Midbrain (tissue), 1 donor: ENCODE measurements at regions not wholly inside any gene's neighbourhood (a gene's known extent, or its start where the extent isn't known, plus 50 kb on each side); places are given as distances from the start of the nearest gene placed in this dataset.
"Not testable (repeated sequence)": the region's sequence is repeated elsewhere in the genome, so short reads cannot be mapped to it uniquely, and the experiment has no call there.

Experiments used
- DNase-seq: peaks from one replicate; lab custom pipeline; 2025; lab: John Stamatoyannopoulos, UW

DNA sequence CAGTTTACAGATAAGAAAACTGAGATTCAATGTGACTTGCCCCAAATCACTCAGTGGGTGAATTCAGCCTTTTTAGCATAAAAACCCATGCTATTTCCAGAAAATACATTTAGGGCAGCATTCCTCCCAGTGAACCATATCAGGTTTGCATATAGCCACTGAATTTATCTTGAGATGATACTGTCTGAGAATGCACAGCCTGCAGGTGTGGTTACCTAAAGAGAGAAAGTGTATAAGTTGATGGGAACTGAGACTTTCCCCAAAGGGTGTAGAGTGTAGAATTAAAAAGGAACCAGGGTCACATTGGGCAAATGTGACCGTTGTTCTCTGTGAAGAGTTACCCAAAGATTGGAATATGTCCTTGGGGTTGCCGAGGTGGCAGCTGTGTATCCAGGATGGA, 100.0 kb upstream of the PIK3R1 start:
- DNase-seq = no peak

DNA sequence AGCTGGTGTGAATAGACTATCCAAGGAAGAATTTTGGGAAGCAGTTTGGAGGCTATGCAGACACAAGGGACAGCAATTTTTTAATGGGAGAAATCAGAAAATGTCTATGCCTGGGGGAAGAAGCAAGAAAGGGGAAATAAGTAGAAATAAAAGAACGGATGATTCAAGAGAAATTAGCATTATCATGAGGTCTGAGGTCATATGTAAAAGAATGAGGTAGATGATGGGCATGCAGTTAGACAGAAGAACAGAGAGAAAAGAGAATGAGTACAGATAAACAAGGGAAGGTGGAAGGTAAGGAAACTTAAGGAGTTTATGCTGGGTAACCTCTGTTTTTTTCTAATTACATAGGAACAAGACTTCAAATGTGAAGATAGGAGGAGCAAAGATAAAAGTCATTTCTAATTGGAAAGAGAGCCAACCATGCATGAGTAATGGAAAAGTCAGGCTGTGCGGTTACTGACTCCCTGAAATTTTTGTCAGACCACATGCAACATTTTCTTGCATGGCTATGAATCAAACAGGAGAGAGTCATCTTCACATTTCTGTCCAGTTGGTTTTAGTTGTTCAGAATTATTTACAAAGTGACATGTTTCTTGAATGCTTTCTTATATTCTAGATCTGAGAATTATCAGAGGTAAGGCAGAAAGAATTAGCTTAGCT, 101.0 kb upstream of the PIK3R1 start:
- no peak for DNase-seq

DNA sequence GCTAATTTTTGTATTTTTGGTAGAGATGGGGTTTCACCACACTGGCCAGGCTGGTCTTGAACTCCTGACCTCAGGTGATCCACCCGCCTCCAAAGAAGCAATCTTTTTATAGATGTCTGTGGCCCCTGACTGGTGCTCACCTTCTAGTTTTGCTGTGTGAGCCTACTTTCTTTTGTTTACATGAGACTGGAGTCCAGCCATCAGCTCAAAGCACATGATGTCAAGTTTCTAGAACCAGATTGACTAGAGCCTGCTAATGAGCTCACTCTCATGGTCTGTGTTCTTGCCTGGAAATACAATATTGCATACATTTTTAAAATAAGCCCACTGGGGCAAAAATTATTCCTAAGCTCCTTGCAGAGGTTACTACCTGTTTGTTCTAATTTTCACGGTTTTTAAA, 102.9 kb upstream of the PIK3R1 start:
- no peak for DNase-seq

DNA sequence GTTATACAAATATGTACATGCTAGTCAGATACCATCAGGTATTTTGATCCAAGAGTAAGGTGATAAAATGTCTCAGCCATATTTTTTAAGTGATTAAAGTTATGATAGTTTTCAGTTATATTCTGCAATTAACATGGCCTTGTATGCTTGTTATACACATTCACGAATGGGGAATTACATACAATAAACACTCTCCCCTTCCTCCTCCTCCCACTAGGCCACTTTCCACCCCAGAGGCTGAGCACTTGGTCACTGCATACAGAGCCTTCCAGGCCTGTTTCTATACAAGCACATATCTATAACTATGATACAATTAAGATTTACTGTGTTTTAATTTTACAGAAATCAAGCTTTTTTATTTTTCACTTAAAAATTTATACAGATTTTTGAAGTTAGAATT, 104.7 kb upstream of the PIK3R1 start:
- DNase-seq = no peak

DNA sequence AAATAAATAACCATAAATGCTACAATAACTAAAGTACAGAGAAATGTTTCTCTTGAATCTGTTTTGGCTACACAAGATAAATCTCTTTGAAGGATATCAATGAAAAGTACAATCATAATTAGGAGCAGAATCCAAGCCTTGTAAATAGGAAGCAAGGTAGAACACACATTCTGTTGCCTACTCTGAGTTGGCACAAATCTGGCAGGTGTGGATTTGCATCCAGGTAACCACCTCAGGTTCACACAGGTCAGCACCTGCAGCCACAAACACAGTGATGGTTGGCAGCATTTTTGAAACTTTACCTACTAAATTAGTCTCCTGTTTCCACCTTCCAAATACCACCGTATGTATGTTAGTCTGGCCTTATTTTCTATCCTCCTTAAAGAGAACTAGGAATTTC, 105.3 kb upstream of the PIK3R1 start:
- no peak for DNase-seq

DNA sequence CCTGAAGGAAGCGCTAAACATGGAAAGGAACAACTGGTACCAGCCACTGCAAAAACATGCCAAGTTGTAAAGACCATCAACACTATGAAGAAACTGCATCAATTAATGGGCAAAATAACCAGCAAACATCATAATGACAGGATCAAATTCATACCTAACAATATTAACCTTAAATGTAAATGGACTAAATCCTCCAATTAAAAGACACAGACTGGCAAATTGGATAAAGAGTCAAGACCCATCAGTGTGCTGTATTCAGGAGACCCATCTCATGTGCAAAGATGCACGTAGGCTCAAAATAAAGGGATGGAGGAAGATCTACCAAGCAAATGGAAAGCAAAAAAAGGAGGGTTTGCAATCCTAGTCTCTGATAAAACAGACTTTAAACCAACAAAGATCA, 111.3 kb upstream of the PIK3R1 start:
- DNase-seq = not testable (repeated sequence)

DNA sequence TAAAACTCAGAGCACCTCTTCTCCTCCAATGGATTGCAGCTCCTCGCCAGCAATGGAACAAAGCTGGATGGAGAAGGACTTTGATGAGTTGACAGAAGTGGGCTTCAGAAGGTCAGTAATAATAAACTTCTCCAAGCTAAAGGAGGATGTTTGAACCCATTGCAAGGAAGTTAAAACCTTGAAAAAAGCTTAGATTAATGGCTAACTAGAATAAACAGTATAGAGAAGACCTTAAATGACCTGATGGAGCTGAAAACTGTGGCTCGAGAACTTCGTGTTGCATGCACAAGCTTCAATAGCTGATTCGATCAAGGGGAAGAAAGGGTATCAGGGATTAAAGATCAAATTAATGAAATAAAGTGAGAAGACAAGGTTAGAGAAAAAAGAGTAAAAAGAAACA, 112.3 kb upstream of the PIK3R1 start:
- DNase-seq = not testable (repeated sequence)

DNA sequence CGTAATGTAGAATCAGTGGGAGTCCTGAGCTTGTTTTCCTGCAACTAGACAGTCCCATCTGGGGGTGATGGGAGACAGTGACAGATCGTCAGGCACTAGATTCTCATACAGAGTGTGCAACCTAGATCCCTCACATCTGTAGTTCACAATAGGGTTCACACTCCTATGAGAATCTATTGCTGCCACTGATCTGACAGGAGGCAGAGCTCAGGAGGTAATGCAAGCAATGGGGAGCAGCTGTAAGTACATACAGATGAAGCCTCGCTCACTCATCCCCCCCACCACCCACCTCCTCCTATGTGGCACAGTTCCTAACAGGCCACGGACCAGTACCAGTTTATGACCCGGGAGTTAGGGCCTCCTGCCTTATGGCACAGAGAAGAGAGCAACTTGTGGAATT, 116.2 kb upstream of the PIK3R1 start:
- no peak for DNase-seq

DNA sequence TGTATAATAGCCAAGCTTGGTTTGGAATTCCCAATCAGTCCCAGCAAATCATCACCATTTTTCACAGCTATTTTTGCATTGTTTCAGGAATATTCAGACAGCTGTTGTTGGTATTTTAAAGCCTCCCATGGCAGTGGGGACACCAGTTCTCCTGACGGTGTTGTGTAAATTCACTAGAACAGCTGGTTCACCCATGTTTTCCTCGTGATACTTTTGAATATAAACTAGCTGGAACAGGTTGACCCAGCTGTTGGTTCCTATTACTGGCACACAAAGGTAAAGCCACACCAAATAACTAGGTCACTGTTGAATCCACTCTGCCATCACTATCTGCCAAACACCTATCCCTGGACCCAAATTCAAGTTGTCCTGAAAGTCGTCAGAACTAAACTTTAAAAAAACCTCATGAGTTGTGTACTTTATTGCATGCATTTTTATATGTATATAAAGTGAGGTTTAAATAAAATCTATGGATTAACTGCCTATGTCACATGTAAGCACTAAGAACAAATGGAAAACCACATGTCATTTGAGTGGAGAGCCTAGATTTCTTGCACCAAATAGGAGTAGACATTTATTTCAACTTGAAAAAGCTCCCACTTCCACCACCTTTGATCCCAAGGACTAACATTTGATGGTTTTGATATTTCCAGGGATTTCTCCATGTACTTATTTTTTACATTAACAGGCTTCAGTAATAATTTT, 121.9 kb upstream of the PIK3R1 start:
- no peak for DNase-seq

DNA sequence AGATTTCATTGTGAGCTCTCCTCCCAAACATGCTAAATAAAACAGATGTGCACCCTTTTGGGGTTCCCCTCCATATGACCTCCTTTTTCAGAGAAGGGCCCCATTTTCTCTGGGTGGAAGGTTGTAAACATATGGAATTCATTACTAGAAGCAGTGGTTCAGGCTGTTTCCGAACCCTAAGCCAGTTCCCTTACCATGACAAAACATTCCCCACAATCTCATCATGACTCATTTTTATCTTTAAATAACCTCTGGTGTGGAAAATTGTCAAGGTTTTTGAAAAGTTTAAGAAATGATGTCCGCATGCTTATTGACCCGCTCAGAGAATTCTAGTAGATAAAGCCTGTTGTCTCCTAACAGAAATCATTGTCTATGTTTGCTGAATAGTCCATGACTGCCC, 127.3 kb upstream of the PIK3R1 start:
- DNase-seq = no peak

DNA sequence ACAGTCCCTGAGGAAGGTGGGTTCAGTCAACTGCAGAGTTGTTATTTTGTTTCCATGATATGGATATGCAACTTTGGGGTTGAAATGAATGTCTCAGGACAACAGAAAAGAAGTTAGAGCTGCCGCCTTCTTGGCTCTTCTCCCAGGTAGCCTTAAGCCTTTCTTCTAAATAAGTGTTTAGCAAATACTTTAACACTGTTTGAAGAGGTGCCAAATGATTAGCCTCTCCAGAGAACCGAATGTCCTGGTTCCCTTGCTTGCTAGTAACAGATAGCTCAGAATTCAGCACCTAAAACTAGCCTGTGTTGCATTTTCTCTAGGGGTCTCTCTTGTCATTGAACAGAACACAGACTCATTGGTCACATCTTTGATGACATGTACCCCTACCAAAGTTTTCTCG, 127.7 kb upstream of the PIK3R1 start:
- DNase-seq = no peak

DNA sequence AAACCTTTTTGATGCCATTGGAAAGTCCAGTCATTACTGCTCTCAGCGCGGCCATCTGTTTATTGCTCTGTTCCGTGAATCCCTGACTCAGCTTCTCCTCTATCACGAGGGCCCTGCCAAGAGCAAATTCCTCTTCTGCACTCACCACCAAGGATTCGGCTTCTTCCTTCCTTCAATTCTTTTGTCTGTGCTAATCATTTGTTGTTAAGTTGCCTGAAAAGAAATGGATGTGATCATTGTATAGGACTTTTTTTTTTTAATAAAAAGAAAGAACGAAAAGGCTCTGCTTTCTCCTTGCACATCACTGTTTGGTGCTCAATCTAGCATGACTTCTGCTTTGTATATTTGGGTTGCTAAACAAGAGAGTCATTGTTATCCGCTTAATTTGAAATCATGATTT, 128.7 kb upstream of the PIK3R1 start:
- peak; percentile 72 for DNase-seq

DNA sequence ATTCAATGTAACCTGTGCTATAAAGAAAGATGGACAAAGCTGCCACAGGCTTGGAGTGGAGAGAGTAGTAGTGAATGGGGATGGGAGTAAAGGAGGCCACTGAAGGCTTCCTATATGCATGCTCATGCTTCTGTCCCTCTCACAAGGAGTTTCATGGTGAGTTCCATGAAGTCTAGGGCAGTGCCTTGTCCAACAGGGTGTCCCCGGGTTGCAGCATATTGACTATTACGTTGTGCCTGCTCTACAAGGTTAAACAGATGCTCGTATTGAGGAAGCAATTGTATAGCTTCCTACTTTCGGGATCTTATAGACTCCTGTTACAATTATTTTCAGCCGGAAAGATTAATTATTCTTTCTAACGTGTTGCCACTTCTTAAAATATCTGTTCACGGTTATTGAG, 129.1 kb upstream of the PIK3R1 start:
- no peak for DNase-seq

DNA sequence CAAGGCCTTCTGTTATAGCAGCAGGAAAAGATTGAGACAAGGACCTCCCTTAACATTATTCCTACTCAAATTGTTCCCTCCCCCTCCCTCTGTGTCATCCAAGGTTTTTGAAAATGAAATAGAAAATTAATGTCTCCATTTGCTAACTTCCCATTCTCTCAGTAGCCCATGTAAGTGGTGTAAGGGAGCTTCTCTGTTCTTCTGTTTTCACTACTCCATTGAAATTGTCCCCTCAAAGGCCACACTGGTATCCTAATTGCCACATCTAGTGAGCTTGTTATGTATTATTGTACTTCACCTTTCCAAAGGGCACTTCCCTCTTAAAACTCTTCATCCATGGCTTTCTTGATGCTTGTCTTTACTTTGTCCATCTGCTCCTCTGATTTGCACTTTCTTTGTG, 131.2 kb upstream of the PIK3R1 start:
- DNase-seq = no peak

DNA sequence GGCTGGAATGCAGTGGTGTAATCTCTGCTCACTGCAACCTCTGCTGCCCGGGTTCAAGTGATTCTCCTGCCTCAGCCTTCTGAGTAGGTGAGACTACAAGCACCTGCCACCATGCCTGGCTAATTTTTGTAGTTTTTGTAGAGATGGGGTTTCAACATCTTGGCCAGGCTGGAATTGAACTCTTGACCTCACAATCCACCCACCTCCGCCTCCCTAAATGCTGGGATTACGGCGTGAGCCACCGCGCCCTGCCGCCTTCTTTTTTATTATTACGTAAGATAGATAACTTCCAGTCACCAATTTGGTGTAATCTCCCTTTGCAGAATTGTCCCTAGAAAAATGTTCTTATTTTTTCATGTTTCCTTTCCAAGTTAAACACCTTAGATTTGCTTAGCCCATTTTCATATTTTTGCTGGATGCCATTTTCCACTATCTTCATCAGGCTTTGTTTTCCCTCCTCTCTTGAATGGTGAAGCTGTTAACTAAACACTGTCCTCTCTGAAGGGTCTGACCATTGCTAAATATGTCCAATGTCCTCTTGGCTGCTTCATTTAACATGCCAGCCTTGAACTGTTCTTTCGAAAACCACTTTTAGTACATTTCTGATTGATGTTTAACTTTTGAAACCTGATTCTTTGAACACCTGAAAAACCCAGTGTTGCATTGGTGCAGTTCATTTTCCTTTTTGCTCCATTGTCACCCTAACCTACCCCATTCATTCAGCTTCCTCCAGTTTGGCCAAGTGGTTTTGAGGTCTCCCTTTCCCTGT, 135.1 kb upstream of the PIK3R1 start:
- no peak for DNase-seq

DNA sequence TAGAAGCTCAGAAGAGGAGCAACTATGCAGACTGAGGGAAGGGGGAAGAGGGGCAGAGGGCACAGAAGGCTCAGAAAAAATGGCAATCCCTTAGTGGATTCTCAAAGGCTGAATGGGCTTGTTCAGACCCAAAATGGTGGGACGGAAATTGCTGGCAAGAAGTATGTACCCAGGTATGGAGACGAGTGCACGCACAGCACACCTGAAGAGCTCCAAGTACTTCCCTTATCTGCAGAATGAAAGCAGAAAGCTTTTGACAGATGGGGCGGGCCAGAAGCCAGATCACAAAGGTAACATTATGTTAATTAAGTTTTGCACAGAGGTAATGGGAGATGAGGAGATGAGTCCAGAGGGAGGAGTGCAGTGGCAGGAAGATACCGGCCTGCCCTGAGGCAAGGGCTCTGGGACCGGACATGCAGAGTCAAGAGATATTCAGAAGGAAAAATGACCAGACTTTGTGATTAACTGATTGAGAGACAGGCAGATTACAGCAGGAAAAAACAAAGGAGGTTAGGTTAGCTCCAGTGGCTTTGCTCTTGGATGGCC, 138.1 kb upstream of the PIK3R1 start:
- no peak for DNase-seq

DNA sequence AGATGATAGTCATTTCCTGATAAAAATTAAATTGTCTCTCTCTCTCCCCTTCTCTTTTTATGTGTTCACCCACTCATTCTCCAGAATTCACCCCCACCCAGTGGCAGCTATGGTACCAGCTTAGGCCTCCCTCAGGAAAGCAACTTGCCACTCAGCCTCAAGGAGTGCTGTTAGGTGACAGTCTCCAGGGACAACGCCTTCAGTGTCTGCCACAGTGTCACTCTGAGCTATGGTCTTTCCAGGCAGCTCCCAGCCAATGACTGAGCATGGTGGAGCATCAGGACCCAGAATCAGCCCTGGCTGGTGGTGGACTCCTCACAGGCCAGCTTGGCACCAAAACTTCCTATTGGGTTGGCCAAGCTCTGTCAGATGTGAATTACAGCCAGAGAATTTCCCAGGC, 140.9 kb upstream of the PIK3R1 start:
- no peak for DNase-seq

DNA sequence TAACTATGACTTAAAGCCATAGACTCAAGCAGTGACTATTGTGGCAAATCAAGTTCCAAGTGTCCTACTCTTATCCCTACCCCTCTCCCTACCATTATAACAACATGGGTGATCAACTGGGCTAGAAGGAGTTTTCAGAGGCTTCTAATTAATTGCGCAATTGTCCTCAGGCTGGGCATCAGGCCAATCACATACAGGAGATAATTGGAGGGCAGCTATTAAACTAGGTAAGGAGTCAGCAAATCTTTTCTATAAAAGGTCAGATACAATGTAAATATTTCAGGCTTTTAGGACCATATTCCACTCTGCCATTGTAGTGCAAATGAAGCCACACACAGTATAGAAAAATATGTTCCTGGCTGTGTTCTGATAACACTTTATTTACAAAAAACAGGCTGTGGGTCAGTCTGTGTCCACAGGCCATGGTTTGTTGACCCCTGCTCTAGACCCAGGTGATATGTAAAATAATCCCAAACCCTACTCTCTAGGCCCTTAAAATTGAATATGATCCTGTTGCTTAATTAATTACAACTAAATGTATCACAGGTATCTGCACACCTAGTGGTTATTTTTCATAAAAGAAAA, 141.4 kb upstream of the PIK3R1 start:
- DNase-seq = no peak

DNA sequence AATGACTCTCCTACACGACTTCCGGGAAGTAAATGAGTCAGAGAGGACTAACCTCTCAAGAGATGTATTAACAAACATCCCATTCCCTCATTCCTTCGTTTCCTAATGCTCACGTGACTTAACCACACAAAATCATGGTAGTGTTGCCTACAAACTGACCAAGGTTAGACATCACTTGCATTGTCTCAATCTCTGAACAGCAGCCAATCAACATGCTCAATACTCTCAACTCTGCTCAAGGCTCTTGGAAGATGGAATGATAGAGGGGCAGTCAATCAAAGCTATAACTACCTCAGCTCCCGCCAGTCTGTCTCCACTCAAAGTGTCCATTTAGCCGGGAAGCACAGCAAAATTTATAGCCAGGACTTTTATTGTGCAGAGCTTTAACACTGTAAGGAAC, 143.8 kb upstream of the PIK3R1 start:
- DNase-seq = no peak

DNA sequence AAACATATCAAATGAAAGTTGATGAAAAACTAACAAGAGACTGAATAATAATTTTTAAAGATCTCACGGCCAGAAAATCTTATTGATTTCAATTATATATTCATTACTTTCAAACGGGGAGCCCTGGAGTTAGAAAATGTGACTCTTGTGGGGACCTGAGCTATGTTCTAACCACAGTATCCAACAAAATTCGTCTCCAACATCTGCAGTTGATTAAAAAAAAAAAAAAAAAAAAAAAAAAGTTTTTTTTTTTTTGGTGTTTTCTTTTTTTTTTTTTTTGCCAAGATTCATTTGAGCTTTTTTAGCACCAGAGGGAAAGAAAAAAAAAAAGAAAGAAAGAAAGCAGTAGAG, 144.3 kb upstream of the PIK3R1 start:
- DNase-seq = no peak

DNA sequence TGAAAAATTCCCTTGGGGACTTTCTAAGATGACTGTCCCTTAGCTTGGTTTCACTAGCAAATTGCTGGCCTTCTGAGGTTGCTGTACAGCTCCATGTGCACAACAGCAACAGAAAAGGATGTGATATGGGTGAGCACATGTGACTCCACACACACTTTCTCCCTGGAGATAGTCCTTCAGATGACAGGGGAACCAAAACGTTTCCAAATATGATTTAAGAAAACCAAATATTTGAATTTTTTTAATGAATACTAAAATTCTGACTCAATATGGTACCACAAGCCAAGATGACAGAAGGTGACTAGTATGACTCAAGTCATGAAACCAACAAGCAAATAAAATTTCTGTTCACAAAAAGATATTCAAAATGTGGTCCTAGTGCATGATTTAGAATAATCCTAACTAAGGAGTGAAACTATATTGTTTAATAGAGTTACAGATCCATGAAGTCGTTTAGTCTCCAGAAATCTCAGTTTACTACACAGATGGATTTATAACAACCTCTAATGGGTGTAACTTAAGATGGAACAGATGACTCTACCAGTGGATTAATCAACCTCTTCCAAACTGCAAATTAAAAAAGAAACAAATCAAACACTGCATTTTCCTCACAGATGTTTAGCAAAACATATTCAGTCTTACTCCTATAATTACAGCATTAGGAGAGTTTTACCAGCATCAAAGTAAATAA, 144.8 kb upstream of the PIK3R1 start:
- no peak for DNase-seq

DNA sequence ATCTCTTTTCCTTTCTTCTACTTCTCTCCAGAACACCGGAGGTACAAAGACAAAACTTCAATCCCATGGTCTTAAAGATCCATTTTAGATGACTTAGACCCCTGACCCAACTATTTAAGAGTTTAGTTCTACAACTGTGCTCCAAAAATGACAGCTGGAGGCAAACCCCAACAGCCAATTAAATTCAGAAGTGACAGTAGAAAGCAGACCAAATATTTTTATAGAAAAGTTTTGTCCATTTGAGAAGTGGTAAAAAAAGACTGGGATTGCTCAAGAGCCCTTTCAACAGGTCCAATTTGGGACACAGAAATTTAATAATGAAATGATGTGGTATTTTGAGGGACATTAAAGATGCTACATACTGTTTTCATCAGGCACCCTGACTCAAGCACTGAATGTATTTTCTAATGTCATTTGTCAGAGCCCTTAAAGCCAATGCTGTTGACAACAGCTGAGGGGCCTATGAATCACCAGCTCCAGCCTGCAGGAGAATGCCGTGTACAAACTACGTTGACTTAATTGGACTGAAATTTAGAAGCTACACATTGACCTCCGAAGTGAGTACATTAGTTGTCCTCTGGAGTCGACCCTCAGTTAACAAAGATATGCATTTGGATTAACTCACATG, 147.5 kb upstream of the PIK3R1 start:
- DNase-seq = no peak
